ENCODE measurements at regions not wholly inside any gene's neighbourhood (a gene's known extent, or its start where the extent isn't known, plus 50 kb on each side); places are given as distances from the start of the nearest gene placed in this dataset.

DNA sequence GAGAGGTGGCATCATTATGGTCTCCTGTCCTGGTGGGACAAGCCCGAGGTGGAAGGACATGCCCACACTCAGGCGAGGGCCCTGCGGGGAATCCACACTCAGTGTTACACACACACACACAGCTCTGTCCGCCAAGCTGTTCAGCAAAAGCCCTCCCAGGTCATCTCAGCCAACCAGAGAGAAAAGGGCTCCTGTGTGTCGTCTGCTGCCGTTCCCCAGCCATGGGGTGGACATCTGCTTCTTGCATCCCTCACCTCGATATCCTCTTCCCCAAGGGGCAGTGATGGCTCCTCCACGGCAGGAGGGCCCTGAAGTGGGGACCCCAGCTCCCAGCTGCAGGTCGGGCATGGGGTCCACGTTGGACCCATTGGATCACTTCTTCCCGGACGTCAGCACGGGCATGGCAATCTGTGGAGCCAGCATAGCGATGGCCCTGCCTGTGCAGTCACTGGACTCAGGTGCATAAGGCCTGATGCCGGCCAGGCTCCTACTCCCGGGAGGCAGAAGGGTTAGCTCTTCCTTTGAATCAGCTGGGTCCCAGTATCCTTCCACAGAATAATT, 290.1 kb downstream of the C16orf95 start:
- TF ChIP-seq, protein P1, sequence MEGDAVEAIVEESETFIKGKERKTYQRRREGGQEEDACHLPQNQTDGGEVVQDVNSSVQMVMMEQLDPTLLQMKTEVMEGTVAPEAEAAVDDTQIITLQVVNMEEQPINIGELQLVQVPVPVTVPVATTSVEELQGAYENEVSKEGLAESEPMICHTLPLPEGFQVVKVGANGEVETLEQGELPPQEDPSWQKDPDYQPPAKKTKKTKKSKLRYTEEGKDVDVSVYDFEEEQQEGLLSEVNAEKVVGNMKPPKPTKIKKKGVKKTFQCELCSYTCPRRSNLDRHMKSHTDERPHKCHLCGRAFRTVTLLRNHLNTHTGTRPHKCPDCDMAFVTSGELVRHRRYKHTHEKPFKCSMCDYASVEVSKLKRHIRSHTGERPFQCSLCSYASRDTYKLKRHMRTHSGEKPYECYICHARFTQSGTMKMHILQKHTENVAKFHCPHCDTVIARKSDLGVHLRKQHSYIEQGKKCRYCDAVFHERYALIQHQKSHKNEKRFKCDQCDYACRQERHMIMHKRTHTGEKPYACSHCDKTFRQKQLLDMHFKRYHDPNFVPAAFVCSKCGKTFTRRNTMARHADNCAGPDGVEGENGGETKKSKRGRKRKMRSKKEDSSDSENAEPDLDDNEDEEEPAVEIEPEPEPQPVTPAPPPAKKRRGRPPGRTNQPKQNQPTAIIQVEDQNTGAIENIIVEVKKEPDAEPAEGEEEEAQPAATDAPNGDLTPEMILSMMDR (IDR thresholded peaks at IDR 0.05) = no peak
- TF ChIP-seq ZFX (IDR thresholded peaks at IDR 0.05; ENCODE audit: borderline replicate concordance) = no peak
- no peak overlapping the region for H3K27ac ChIP-seq

DNA sequence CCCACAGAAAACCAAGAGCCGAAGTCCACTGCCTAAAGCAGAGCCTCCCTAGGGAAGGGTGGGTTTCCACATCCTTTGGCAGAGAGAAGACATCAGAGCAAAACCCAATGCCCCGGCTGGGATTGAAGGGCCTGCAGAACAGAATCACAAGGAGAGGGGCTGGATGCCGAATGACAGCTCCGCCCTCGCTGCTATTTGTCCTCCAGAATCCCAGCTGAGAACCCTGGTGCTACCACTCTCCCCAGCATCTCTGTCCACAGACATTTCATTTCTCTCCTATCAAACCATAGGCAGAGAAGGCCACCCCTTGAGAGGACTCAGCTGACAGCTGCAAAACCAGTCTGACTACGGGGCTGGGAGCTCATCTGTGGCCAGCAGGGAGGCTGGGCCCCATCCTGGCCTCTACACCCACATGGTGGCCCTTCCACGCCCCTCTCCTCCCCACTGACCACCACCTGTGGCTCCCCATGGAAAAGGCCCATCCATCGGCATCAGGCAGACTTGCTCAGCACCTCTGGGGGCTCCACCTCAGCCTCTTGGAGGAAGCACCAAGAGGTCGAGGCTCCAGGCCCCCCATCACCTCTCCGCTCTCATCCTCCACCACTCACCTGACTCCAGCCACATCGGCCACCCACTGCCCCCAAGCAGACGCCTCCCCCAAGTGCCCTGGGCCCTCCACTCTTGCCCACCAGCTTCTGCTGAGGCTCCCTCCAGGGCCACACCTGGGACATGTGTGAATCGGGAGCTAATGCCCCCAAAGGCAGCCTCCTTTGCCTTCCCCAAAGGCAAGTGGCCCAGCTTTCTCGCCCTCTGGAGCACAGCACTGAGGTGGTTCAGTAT, 288.5 kb downstream of the C16orf95 start:
- H3K27ac ChIP-seq = no peak overlapping the region
- no peak for TF ChIP-seq ZFX (IDR thresholded peaks at IDR 0.05; ENCODE audit: borderline replicate concordance)
- TF ChIP-seq, protein P1 (IDR thresholded peaks at IDR 0.05) = no peak

DNA sequence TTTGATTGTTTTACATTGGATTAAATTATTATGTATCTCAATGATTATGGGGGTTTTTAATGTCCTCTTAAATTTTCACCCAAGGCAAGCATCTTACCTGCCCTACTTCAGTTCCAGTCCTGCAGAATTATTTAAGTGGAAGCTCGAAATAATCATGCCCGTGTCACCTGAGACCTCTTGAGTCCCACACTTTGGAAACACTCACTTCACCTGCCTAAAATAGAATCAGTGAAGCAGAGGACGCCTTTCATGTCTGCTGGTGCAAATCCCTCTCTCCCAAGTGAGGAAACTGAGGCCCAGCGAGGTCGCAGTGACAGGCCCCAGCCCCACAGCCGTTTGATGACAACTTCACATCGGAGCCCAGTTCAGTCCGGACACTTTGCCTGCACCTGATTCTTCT, 284.6 kb downstream of the C16orf95 start:
- TF ChIP-seq ZFX (IDR thresholded peaks at IDR 0.05; ENCODE audit: borderline replicate concordance) = no peak
- TF ChIP-seq, protein P1 (IDR thresholded peaks at IDR 0.05) = no peak
- no peak overlapping the region for H3K27ac ChIP-seq

DNA sequence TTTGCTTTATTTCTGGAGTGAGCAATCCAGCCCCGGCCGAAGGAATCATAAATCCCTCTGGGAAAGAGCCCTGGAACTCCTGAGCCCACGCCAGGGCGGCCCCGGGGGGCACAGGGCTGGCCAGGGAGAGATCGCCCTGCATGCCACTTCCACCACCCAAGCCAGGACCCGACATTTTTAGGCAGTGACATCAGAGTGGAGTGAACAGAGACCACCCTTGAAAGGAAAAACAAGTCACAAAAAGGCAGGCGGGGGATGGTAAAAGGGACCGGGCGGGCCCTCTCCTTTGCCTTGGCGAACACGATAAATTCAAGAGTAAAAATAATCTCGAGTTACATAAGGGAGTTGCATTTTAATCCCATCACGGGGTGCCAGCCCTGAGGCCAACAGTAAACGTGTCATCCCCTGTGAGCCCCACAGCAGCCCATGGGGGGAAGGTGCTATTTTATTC, 284.1 kb downstream of the C16orf95 start:
- TF ChIP-seq ZFX (IDR thresholded peaks at IDR 0.05; ENCODE audit: borderline replicate concordance) = no peak
- TF ChIP-seq, protein P1 (IDR thresholded peaks at IDR 0.05) = no peak
- H3K27ac ChIP-seq = no peak overlapping the region

DNA sequence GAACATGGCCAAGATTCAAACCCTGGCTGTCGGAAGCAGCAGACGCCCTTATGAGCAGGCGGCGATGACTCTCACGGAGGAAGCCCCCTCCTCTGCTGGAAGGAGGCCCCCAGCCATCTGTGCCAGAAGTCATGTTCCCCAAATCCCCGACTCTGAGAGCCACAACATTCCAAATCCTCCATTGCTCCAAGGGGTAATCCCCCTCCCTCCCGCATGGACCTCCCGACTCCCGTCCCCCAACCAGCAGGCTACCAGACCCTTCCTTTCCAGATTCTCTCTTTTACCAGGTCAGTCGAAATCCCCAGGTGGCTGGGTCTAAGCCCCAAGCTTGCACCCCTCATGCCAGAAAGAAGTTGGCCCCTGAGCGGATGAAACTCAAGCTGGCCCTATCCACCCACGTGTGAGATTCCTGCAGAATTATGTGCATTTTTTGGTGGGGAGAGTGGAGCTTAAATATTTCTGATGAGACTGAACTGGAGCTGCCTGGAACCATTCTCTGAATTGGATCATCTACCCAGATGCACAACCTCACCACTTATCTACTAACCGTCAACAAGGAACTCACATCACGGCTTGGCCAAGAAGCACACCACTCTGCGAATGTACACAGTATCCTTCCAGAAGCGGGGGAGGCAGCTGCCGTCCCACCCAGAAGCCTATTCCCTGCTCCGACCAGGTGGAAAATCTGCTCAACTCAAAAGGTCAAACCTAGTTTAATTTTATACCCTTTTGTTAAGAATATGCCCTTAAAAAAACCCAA, 283.5 kb downstream of the C16orf95 start:
- H3K27ac ChIP-seq = no peak overlapping the region
- no peak for TF ChIP-seq ZFX (IDR thresholded peaks at IDR 0.05; ENCODE audit: borderline replicate concordance)
- TF ChIP-seq, protein P1 (IDR thresholded peaks at IDR 0.05) = no peak

DNA sequence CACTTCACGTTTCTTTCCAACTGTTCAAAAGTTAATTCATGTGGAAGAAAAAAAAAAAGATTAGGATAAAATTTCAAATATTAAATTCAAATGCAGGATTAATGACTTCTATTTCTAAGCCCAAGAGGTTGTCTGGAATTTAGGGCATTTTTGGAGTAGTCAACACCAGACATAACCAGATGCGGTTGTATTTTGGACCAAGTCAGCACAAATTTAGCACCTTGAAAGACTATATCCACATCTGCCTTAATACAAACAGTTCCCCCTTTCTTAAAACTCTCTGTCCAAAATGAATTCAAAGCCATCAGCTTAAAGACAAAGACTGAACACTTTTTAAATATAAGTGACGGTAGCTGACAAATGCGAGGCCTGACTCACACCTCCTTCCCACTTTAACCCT, 282.9 kb downstream of the C16orf95 start:
- TF ChIP-seq, protein P1 (IDR thresholded peaks at IDR 0.05) = no peak
- no peak for TF ChIP-seq ZFX (IDR thresholded peaks at IDR 0.05; ENCODE audit: borderline replicate concordance)
- H3K27ac ChIP-seq = no peak overlapping the region

Measured in 22Rv1 (cell line).